ENCODE measurements at regions not wholly inside any gene's neighbourhood (a gene's known extent, or its start where the extent isn't known, plus 50 kb on each side); places are given as distances from the start of the nearest gene placed in this dataset.

- no peak for DNase-seq
Observed at GRCh38 chr13:76438050-76438449, 448.2 kb downstream of the KCTD12 start.

GRCh38 chr13:76425935-76426334 lies 460.3 kb downstream of the KCTD12 start:
- DNase-seq = no peak

GRCh38 chr13:76421011-76421410 lies 465.2 kb downstream of the KCTD12 start:
- no peak for DNase-seq

- DNase-seq = no peak
Observed at GRCh38 chr13:76418404-76418803, 467.8 kb downstream of the KCTD12 start.

- no peak for DNase-seq
Observed at GRCh38 chr13:76414320-76414719, 471.9 kb downstream of the KCTD12 start.

- DNase-seq = no peak
Observed at GRCh38 chr13:76406243-76406642, 480.0 kb downstream of the KCTD12 start.

- no peak for DNase-seq
Observed at GRCh38 chr13:76398425-76398824, 487.8 kb downstream of the KCTD12 start.

GRCh38 chr13:76397413-76397812 lies 488.8 kb downstream of the KCTD12 start:
- no peak for DNase-seq

GRCh38 chr13:76389321-76389720 lies 496.9 kb downstream of the KCTD12 start:
- no peak for DNase-seq

- DNase-seq = peak; percentile 17 to 58 (median 48)
Observed at GRCh38 chr13:76387566-76387965, 498.6 kb downstream of the KCTD12 start.

GRCh38 chr13:76386321-76386720 lies 499.9 kb downstream of the KCTD12 start:
- DNase-seq = no peak

GRCh38 chr13:76385586-76385985 lies 500.6 kb downstream of the KCTD12 start:
- DNase-seq = peak in 1 of 4 experiments; percentile 5

GRCh38 chr13:76383676-76384461 lies 502.3 kb downstream of the KCTD12 start:
- peak in 3 of 4 experiments; percentile 13 to 24 (median 21) for DNase-seq

- no peak for DNase-seq
Observed at GRCh38 chr13:76380446-76381065, 505.6 kb downstream of the KCTD12 start.

- peak in 1 of 4 experiments; percentile 2 for DNase-seq
Observed at GRCh38 chr13:76379341-76380105, 506.7 kb downstream of the KCTD12 start.

- DNase-seq = peak in 1 of 4 experiments; percentile 17
Observed at GRCh38 chr13:76378767-76379166, 507.4 kb downstream of the KCTD12 start.

- no peak for DNase-seq
Observed at GRCh38 chr13:76363682-76364289, 522.4 kb downstream of the KCTD12 start.

GRCh38 chr13:76361868-76362267 lies 524.3 kb downstream of the KCTD12 start:
- DNase-seq = no peak

GRCh38 chr13:76351541-76352229 lies 534.5 kb downstream of the KCTD12 start:
- DNase-seq = no peak

GRCh38 chr13:76350399-76350798 lies 535.8 kb downstream of the KCTD12 start:
- DNase-seq = no peak

GRCh38 chr13:76349700-76350099 lies 536.5 kb downstream of the KCTD12 start:
- DNase-seq = no peak

GRCh38 chr13:76339649-76340048 lies 546.6 kb downstream of the KCTD12 start:
- peak in 2 of 4 experiments; percentile 3 to 35 for DNase-seq

Data from suppressor macrophage (primary cell).